B cell (primary cell): ENCODE measurements at regions not wholly inside any gene's neighbourhood (a gene's known extent, or its start where the extent isn't known, plus 50 kb on each side); places are given as distances from the start of the nearest gene placed in this dataset.

Experiments used
- ATAC-seq: fragments of 200-7000 bp; cut with Tn5 transposase; one replicate; pipeline ENCODE4 v1.10.0; 2021; ENCODE audit warnings: low read depth, mild to moderate bottlenecking, moderate number of reproducible peaks, moderate library complexity
- CTCF ChIA-PET: fragments of 350-600 bp; sonication (Branson Sonifier 250); formaldehyde crosslinking; loops from one replicate; lab custom pipeline; 2021; ENCODE audit warnings: antibody characterized with exemption, inconsistent platforms; lab: Charles Lee
- POLR2A ChIA-PET: fragments of 350-600 bp; sonication (Branson Sonifier 250); formaldehyde crosslinking; loops from one replicate; lab custom pipeline; 2021; ENCODE audit warnings: antibody characterized with exemption; lab: Charles Lee
- DNase-seq: peaks from one replicate; pipeline ENCODE4 v3.0.0; 2013
- H2AFZ ChIP-seq: 2 replicates; pipeline ENCODE4 v1.6.1; 2012; ENCODE audit warnings: mild to moderate bottlenecking, low read depth, low read length; ENCODE audit not compliant: insufficient read depth, poor library complexity, severe bottlenecking
- H3K27ac ChIP-seq, 2 donors: 1 replicate in 1 of 2; 2 replicates in 1 of 2; pipeline ENCODE4 v1.5.1; 2012 to 2013; ENCODE audit warnings: low read length in 2 of 2, mild to moderate bottlenecking in 2 of 2, moderate library complexity in 1 of 2
- H3K27me3 ChIP-seq, 4 experiments: fragments of 200-600 bp in 1 of 4; sonication (generic) in 1 of 4; replicated peaks in 1 of 4; 1 replicate in 2 of 4; 2 replicates in 2 of 4; pipeline versions ENCODE4 v1.6.1 to v1.7.0; 2013 to 2016; ENCODE audit warnings: low read length in 3 of 4, mild to moderate bottlenecking in 2 of 4, mixed read lengths in 1 of 4, moderate library complexity in 1 of 4; ENCODE audit not compliant: insufficient read depth in 4 of 4, control insufficient read depth in 3 of 4; ENCODE audit errors: control extremely low read depth in 1 of 4
- H3K36me3 ChIP-seq, 2 experiments: replicated peaks in 1 of 2; 1 replicate in 1 of 2; 2 replicates in 1 of 2; pipeline versions ENCODE4 v1.6.1 to v1.7.1; 2013; ENCODE audit warnings: low read length in 1 of 2; ENCODE audit not compliant: insufficient read depth in 2 of 2, control insufficient read depth in 1 of 2; ENCODE audit errors: control extremely low read depth in 1 of 2, extremely low read depth in 1 of 2
- H3K4me1 ChIP-seq, 2 donors: fragments of 200-600 bp in 1 of 2; sonication (generic) in 1 of 2; 1 replicate in 1 of 2; 2 replicates in 1 of 2; pipeline versions ENCODE4 v1.5.1 to v1.6.1; 2013 to 2017; ENCODE audit warnings: low read length in 2 of 2; ENCODE audit not compliant: control insufficient read depth in 2 of 2, insufficient read depth in 2 of 2
- H3K4me2 ChIP-seq: replicated peaks from 2 replicates; pipeline ENCODE3; 2012; ENCODE audit warnings: mild to moderate bottlenecking, low read depth, low read length; ENCODE audit not compliant: poor library complexity, severe bottlenecking
- H3K4me3 ChIP-seq, 5 experiments: fragments of 200-600 bp in 1 of 5; sonication (generic) in 1 of 5; 1 replicate in 3 of 5; 2 replicates in 2 of 5; pipeline versions ENCODE4 v1.5.1 to v1.7.0; 2011 to 2016; ENCODE audit warnings: low read length in 4 of 5, mild to moderate bottlenecking in 4 of 5, low read depth in 2 of 5, control low read depth in 1 of 5, moderate library complexity in 1 of 5; ENCODE audit not compliant: insufficient read depth in 1 of 5; ENCODE audit errors: control extremely low read depth in 1 of 5, extremely low read depth in 1 of 5
- H3K79me2 ChIP-seq: fragments of 200-600 bp; sonication (generic); one replicate; pipeline ENCODE4 v1.6.0; 2016; ENCODE audit warnings: low read length; ENCODE audit not compliant: control insufficient read depth, insufficient read depth
- H3K9ac ChIP-seq: fragments of 200-600 bp; sonication (generic); 2 replicates; pipeline ENCODE4 v1.6.1; 2017; ENCODE audit warnings: mild to moderate bottlenecking, low read length, moderate library complexity
- H3K9me3 ChIP-seq, 3 donors: one replicate each; pipeline versions ENCODE4 v1.6.1 to v1.7.1; 2013; ENCODE audit warnings: low read length in 2 of 3; ENCODE audit not compliant: control insufficient read depth in 2 of 3, insufficient read depth in 1 of 3; ENCODE audit errors: control extremely low read depth in 1 of 3
- H4K20me1 ChIP-seq: 2 replicates; pipeline ENCODE4 v1.6.0; 2012; ENCODE audit warnings: mild to moderate bottlenecking, low read length; ENCODE audit not compliant: insufficient read depth, control insufficient read depth, poor library complexity, severe bottlenecking
- H3K27ac Mint-ChIP-seq: one replicate; pipeline ENCODE4 v1.8.0; 2021; ENCODE audit warnings: mixed read lengths
- H3K27me3 Mint-ChIP-seq: one replicate; pipeline ENCODE4 v1.8.0; 2021; ENCODE audit warnings: mixed read lengths
- H3K4me1 Mint-ChIP-seq: one replicate; pipeline ENCODE4 v1.8.0; 2021; ENCODE audit warnings: mixed read lengths
- H3K4me3 Mint-ChIP-seq: one replicate; pipeline ENCODE4 v1.8.0; 2021; ENCODE audit warnings: mixed read lengths
- H3K9me3 Mint-ChIP-seq: one replicate; pipeline ENCODE4 v1.8.0; 2022; ENCODE audit warnings: mixed read lengths; ENCODE audit not compliant: insufficient read depth
- CTCF ChIP-seq: fragments of 200-600 bp; IDR thresholded peaks from one replicate; pipeline ENCODE4 v1.8.0; 2022; ENCODE audit warnings: antibody characterized with exemption, mild to moderate bottlenecking
- EZH2 ChIP-seq: IDR thresholded peaks from 2 replicates; pipeline ENCODE4 v1.6.1; 2012; ENCODE audit warnings: borderline replicate concordance, low read depth, mild to moderate bottlenecking, moderate library complexity, low read length; ENCODE audit not compliant: insufficient read depth, poor library complexity, severe bottlenecking
- WGBS: methylation state at CpG from one replicate; pipeline ENCODE4 v1.1.5; 2013; ENCODE audit warnings: missing lambda C conversion rate; ENCODE audit not compliant: insufficient coverage; 5-methylcytosine and 5-hydroxymethylcytosine counted together
- intact Hi-C: fragments of 100-400 bp; cut with micrococcal nuclease; formaldehyde crosslinking; loops from one replicate; pipeline ENCODE4 v1.10.0; 2022

DNA sequence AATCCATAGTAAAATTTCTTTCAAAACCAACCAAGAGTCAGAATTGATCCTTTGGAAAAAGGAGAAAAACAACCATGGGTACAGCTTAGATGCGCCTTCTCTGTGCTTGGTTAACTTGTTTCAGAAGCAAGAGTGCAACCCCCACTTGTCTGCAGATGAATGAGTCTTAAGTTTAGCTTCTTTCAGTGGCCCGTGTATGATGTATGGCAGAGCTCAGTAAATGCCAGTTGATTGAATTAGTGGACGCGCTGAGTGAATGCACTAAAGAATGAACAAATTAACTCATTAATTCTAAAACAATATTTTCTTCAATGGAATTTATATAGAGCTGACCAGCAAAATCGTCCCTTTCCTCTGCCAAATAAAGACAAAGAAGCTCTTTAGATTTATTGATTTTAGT is 67.0 kb upstream of the ARHGEF3 start:
- TF ChIP-seq EZH2 (no peak), CTCF (no peak)
- CTCF ChIA-PET = no interaction called here
- 88% methylated on average over 1 of the region's 5 CpGs for WGBS

DNA sequence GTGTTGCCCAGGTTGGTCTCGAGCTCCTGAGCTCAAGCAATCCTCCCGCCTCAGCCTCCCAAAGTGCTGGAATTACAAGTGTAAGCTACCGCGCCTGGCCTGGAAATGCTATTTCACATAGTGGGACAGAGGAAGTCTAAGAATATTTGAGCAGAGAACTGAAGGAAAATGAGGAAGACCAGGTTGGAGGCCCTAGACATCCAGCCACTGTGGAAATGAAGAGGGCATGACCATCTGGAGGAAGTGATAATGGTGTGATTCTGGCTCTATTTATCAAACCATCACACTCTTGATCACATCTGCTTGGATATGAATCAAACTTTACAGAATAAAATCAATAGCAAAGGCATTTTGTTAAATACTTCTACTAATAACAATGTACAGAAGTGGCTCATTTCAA is 65.9 kb upstream of the ARHGEF3 start:
- H4K20me1 ChIP-seq = no peaks in the 10 kb centered on the region
- whole genome bisulfite sequencing = 100% methylated on average over 2 of the region's 4 CpGs
- ChIA-PET CTCF (no interaction called here), POLR2A (no interaction called here)
- no peak for TF ChIP-seq CTCF
- TF ChIP-seq EZH2 = no peak
- H3K27ac ChIP-seq = no peak overlapping the region
- H3K4me3 ChIP-seq = no peak overlapping the region
- no peak overlapping the region for H3K27ac Mint-ChIP-seq
- no peaks in the 10 kb centered on the region for H3K27me3 ChIP-seq
- intact Hi-C loops = no loop called here
- no peaks in the 10 kb centered on the region for H3K79me2 ChIP-seq
- H3K9me3 ChIP-seq = peaks cover 0 to 3% (median 0%) of the 10 kb centered on the region in 3 donors
- no peaks in the 10 kb centered on the region for H3K4me1 ChIP-seq
- H3K36me3 ChIP-seq = no peaks in the 10 kb centered on the region
- ATAC-seq (no peak), DNase-seq (no peak)
- H3K4me3 Mint-ChIP-seq = no peak overlapping the region
- H2AFZ ChIP-seq = no peak overlapping the region
- H3K27me3 Mint-ChIP-seq = no peaks in the 10 kb centered on the region
- H3K9me3 Mint-ChIP-seq = no peaks in the 10 kb centered on the region
- H3K9ac ChIP-seq = no peak overlapping the region
- no peak overlapping the region for H3K4me2 ChIP-seq
- H3K4me1 Mint-ChIP-seq = no peaks in the 10 kb centered on the region

More for the DNA sequence above, 67.0 kb upstream of the ARHGEF3 start:
- Histone ChIP-seq H4K20me1 (no peaks in the 10 kb centered on the region), H3K9ac (no peak overlapping the region), H2AFZ (no peak overlapping the region), H3K27ac (no peak overlapping the region), H3K36me3 (no peaks in the 10 kb centered on the region), H3K4me1 (no peaks in the 10 kb centered on the region), H3K4me3 (no peak overlapping the region), H3K9me3 (peaks cover 0 to 3% (median 0%) of the 10 kb centered on the region in 3 donors), H3K79me2 (no peaks in the 10 kb centered on the region), H3K27me3 (no peaks in the 10 kb centered on the region), H3K4me2 (no peak overlapping the region)
- intact Hi-C loops = no loop called here
- Mint-ChIP-seq H3K4me3 (no peak overlapping the region), H3K27me3 (no peaks in the 10 kb centered on the region), H3K4me1 (no peaks in the 10 kb centered on the region), H3K9me3 (no peaks in the 10 kb centered on the region), H3K27ac (no peak overlapping the region)
- POLR2A ChIA-PET = no interaction called here
- ATAC-seq = no peak
- DNase-seq = no peak
